ENCODE measurements at regions not wholly inside any gene's neighbourhood (a gene's known extent, or its start where the extent isn't known, plus 50 kb on each side); places are given as distances from the start of the nearest gene placed in this dataset.
A peak's percentile ranks its signal among the peaks of the same experiment; 100 is the strongest.

DNA sequence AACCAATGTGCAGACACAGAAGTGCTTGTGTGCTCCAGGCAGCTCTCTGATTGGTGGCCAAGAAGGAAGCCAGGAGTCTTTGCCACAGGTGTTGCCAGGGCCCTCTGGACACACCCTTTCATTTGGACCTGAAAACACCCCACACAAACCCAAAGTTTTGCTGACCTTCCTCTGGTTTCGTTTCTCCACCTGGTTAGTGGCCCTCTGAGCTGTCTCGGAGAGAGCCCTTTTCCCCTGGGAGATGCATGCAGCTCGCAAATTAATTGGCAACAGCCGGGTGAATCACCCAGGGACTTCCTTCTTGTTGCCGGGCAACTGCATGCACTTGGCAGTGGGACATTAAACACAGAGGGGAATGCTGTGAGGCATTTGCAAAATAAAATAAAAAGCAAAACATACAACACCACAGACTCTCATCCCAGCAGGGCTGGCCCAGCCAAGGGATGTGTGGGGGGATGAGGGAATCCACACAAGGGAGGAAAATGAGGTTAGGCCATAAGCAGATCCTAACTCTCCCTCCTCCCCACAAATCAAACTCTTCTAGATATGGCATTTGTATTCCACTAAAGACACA, 286.6 kb downstream of the SOX9 start:
- FAIRE-seq (peak; percentile 83), DNase-seq (ENCODE audit: low spot score) (peak; percentile 96)

DNA sequence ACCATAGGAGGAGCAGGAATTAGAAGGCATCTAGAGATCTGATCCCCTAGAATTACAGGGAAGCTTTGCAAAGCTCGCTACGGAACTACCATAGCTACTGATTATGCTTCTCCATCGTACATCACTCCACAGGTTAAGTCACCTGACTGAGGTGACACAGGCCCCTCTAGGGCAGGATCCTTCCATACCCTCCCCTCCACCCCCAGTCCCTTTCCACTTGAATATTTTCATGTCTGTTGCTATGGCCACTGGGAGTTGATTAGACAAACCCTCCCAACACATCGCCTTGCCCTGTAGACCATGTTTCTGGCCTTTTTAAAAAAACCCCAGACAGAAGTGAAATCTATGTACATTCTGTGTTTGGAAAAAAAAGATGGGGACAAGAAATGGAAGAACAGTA, 287.1 kb downstream of the SOX9 start:
- FAIRE-seq = no peak
- peak; percentile 11 for DNase-seq (ENCODE audit: low spot score)

DNA sequence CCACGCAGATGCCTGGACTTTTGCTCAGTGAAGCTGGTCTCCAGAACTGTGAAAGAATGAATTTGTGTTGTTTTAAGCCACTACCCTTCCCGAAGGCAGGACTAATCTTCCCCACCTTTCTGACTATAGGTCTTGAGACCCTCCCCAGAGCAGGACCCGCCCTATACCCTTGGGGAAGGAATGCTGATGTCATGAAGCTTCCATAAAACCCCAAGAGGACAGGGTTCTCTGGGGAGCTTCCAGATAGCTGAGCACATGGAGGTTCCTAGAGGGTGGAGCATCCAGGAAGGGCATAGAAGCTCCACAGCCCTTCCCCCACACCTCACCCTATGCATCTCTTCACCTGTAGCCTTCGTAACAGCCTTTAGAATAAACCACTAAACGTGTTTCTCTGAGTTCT, 287.8 kb downstream of the SOX9 start:
- FAIRE-seq (no peak), DNase-seq (ENCODE audit: low spot score) (no peak)

DNA sequence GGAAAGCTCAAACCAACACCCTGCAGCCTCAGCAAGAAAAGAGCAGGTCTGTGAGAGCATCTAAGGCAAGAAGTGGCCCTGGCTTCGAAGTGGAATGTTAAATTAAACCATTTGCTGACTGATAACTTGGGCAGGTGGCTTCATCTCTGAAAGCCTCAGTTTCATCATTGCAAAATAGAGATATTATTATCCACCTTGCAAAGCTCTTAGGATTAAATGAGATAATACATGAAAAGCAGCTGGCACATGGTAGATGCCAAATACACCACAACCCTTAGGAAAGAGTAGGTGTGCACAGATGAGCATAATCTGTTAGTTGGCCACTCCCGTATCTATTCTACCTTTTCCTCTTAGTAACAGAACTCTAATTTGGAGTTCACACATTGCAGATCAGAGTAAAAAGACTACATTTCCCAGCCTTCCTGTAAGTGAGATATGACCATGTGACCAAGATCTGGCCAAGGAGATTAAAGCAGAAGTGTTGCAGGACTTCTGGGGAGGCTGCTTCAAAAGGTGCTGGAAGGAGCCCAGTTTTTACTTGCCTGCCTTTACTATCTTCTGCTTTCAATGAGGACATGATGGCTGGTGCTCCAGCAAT, 288.7 kb downstream of the SOX9 start:
- FAIRE-seq = no peak
- DNase-seq (ENCODE audit: low spot score) = no peak

DNA sequence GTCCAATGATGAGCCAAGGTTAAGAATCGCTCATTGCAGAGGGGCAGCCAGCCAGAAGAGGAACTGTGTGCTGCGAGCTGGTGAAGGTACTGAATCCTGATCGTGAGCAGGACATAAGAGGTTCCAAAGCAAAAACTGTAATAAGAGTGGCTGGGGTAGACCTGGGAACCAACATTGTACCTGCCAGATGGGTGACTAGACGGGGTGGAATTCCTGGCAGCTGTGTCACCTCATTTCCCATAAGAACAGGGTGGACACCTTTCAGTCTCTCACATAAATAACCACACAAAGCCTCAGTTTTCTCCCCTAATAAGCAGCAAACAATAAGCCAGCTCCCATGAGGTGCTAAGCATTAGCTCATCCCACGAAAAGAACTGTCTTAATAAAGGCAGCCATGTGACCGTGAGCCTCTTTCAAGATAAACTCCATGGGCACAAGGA, 290.3 kb downstream of the SOX9 start:
- no peak for FAIRE-seq
- peak; percentile 65 for DNase-seq (ENCODE audit: low spot score)

DNA sequence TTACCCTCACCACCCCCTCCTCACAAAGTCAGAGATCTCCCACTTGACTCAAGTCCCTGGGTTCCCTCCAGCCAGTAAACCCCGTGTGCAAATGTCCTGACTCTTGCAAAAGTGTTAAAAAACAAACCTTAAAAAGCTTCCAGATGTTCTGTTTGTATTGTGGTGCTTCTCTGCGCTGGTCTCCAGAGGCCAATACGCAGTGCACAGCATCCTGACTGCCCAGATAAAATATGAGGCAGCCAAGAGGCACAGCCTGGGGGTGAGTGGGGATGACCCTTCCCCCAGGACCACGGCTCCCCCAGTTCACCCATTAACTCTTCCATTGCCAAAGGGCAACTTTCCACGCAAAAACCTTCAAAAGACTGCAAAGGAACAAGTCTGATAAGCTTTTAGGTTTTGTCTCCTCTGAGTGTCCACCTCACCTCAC, 291.8 kb downstream of the SOX9 start:
- DNase-seq (ENCODE audit: low spot score) (no peak), FAIRE-seq (no peak)

DNA sequence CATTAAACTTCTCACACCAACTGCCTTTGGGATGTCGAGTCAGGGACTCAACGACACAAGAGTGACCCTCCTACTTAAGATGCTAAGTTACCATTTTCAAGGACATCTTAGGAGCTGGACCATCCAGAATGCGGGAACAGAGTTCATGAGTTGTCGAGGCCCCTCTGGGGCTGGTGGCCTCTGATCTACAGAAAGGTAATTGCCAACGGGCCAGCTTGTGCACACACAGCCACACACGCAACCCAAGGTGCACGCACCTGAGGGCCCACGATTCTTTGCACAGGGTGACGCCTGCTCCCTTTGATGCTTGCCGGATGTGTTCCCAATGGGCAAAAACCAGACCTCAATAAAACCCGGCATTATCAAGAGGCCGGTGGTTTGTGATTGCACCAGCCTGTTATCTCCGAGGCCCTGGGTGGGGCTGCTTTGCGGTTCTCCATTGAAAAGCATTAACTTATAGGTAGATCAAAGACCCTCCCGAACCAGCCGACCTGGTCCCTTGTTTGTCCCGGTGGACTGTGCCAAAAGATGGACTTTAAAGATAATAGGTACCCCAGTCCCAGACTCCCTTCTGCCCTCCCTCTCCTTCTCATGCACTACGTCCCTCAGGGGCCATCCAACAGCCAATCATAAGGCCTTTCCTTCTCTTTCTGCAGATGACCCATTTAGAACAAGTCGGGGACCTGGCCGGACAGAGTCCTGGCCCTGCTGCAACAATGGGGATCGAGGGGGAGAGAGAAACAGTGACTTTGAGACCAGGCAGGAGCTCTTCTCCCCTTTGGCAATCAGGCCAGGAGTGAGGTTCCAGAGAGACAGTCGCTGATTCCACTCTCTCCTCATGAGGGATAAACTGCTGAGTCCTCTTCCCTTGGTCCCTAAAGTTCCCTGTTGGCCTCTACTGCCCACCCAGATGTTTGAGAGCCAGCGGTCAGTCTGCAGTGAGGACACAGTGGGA, 292.5 kb downstream of the SOX9 start:
- FAIRE-seq = no peak
- no peak for DNase-seq (ENCODE audit: low spot score)

DNA sequence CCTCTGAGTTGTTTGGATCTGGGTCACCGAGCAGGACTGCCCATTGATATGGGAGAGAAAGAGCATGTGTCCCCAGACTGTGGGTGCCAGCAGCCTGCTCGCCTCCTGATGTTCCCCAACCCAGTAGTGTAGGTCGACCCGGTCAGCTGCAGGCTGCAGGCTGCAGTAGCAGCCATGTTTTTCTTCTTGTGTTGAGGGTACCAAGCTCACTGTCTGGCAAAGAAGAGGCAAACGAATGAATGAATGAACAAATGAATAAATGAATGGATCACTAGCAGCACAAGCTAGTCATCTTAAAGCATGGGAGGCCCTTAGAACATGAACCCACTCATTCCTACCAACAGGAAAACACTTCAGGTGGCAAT, 293.2 kb downstream of the SOX9 start:
- FAIRE-seq (no peak), DNase-seq (ENCODE audit: low spot score) (no peak)

DNA sequence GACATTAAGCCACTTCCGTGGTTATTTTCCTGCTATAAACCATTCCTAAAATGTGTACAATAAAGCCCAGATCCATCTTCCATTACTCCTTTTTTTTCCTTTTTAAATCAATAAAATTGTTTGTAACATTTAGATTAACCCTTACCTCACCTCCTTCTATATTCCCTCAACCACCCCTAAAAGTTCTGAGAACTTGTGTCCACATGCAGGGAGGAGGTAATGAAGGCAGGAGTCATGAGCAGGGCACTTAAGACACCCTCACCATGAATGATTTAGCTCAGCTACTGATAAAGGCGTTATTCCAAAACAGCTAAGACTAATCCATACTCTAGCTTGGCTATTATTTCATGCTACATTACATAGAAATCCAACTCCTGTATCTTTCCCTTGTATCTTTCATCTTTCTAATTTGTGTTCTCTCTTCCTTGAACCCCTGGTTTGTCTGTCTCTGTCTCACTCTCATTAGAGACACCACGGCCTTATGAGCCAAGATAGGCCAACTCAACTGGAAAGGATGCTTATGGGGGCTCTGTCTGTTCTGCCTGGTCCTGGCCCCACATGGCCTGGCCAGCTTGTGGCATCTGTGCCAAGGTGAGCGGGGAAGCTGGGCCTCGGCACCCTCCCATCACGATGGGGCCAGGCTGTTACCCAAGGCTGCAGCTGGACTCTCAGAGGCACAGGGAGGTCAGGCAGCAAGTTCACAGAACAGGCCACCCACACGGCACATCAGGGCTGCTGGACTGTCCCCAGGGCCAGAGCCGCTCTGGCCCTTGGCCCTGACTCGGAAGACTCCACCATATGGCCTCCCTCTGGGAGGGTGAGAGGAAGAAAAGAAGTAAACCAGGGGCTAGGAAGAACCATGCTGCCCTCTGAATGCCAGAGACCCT, 294.4 kb downstream of the SOX9 start:
- DNase-seq (ENCODE audit: low spot score) = no peak
- FAIRE-seq = no peak

DNA sequence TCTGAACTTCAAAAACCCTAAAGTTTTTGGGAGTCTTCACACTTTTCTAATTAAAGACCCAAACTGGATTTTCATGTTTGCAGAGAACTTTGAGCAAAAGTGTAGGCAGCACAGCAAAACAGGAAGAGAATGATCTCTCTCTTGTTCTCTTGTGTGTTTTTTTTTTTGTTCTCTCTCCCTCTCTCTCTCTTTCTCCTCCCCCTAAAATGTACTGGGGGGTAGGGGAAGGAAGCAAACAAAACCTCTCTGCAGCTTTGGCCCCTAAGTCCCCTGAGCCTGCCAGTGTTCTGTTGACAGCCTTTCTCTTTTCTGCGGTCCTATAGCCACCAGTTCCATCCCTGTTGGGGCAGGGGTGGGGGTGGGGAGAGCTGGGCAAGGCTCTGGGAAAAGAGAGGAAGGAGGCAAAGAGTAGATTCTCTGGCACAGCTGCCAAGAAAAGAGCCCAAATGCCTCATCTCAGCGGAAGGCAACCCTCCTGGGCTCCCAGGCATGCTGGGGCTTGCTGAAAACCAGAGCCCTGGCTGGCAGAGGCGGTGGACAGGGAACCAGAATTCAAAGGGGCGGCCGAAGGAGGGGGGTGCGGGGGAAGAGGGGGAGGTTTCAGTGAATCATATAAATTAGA, 295.3 kb downstream of the SOX9 start:
- FAIRE-seq (no peak), DNase-seq (ENCODE audit: low spot score) (no peak)

DNA sequence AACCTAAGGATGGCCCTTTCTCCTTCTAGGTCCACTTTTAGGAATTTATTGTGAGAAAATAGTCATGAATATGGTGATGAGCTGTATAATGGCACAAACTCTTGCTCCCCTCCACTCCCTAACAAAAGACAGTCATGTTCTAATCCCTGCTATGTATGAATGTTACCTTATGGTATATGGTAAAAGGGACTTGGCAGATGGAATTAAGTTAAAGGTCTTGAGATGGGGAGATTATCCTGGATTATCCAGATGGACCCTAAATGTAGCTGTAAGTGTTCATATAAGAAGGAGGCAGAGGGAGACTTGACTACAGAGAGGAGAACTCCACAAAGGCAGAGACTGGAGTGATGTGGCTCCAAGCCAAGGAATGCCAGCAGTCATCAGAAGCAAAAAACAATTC, 296.1 kb downstream of the SOX9 start:
- no peak for FAIRE-seq

DNA sequence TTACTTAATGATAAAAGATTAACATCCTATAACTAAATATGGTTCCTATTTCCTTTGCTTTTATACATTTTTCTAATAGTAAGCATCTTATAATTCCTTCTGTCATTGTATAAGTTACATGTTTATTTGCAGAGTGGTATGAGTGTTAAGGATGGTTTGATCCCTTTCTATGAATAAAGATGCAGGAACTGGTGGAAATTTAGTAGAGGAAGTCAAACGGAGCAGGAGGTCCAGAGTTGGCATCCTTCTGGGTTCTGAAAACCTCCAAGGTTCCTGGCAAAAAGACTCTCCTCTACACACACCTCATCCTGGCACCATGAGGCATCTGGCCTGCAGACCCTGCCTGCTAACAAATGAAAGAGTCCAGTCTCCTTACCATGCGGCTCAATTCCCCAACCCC, 296.8 kb downstream of the SOX9 start:
- FAIRE-seq (no peak), DNase-seq (ENCODE audit: low spot score) (no peak)

More for the DNA sequence above, 296.1 kb downstream of the SOX9 start:
- DNase-seq (ENCODE audit: low spot score) = no peak

DNA sequence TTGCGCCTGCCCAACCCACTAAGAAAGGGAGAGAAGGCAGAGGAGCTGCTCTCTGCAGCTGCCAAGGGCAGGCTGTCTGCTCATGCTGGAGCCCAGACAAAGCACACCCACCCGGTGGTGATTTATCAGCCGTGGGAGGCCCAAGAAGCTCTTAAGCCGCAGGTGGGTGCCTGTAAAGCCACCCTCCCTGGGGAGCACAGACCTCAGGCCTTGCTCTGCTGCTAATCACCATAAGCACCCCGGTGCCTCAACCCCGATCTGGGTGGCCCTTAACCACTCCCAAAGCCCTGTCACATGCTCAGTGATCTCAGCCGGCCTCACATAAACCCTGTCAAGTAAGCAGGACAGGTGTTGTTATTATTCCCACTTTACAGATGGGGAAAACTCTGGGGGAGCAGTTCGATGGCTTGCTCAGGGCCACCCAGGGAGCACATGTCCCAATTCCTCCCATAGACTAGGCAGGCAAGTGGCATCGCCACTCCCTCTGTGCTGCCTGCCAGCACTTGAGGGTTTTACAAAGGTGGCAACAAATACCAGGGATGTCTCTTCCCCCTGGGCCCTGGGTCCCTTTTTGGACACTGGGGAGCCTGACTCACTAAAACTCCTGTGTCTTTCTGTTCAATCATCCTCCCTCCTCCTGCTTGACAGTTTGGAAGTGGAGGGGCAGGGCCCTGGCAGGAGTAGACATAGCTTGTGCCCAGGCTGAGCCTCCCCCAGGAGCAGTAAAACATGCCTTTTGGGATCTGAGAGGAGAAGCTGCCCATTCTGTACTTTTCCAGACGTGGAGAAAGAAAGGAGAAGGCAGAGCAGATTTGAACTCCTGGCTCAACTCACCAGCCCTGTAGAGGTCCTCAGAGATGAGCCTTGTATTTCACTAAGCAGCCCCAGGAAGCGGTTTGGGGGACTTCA, 299.3 kb downstream of the SOX9 start:
- DNase-seq (ENCODE audit: low spot score) (peak; percentile 40), FAIRE-seq (no peak)

DNA sequence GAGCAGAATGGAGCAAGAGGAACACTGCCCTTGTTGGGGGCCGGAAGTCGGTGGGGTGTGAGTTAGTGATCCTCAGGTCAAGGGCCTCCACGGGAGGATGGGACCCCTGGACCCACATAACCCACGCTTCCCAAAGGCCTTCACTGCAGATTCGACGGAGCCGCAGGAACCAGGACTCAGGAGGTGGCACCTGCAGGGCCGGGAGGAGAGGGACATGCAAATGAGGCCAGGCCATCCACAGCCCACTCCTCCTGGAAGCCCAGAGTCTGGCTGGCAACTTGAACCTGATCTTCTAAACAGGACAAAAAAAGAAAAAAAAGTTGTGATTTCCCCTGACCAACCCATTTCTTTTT, 299.9 kb downstream of the SOX9 start:
- FAIRE-seq (no peak), DNase-seq (ENCODE audit: low spot score) (no peak)

DNA sequence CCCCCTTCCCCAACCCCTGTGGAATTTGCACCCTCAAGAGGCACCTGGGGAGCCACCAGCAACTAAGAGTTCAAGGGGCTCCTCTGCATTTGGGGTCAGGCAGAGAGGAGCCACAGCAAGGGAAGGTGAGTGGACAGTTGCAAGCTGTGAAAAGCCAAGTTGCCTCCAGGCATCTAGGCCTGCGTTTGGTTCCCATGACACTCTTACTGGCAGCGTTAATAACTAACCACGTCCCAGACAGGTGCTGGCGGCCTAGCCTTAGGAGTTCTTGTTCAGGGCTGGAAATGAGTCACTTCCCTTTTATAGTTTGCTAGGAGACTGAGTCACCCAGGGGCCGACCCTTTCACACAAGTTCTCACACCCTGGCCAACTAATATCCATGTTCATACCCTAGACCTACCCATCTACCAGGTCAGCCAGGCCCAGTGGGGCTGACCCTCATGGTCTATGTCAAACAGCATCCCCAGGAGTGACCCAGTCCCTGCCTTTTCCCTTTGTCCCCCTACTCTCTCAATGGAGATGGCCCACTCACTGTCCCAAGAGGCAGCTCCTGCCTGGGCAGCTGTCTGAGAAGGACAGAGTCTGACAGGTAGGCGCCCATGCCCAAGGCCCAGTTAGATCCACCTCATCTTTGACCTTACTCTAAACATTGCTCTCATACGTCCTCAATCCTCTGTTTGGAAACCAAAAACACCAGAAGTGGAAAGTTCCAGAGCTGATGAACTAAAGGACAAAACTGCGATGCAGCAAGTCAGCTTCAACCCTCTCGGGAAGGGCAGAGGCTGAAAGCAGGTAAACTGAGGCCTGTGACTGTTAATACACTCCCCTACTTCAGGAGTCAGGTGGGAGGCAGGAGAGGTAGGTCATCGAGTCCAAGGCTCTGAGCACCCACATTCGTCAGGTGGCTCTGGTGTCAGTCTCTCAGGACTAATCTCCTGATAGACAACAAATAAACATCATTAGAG, 300.6 kb downstream of the SOX9 start:
- DNase-seq (ENCODE audit: low spot score) = peak; percentile 100

DNA sequence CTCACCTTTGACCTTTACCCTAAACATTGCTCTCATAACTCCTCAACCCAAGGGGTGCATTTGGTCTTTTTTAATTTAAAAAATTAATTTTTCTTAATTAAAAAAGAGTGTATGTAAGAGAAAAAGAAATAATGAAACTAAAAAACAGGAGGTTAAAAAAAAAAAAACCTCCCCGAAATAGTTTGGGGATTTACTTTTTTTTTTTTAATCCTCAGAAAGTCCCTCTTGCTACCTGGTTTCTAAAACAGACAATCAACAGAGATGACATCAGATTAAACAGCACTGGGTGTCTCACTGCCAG, 301.3 kb downstream of the SOX9 start:
- no peak for DNase-seq (ENCODE audit: low spot score)
- FAIRE-seq = no peak

More for the DNA sequence above, 300.6 kb downstream of the SOX9 start:
- peak; percentile 94 for FAIRE-seq

DNA sequence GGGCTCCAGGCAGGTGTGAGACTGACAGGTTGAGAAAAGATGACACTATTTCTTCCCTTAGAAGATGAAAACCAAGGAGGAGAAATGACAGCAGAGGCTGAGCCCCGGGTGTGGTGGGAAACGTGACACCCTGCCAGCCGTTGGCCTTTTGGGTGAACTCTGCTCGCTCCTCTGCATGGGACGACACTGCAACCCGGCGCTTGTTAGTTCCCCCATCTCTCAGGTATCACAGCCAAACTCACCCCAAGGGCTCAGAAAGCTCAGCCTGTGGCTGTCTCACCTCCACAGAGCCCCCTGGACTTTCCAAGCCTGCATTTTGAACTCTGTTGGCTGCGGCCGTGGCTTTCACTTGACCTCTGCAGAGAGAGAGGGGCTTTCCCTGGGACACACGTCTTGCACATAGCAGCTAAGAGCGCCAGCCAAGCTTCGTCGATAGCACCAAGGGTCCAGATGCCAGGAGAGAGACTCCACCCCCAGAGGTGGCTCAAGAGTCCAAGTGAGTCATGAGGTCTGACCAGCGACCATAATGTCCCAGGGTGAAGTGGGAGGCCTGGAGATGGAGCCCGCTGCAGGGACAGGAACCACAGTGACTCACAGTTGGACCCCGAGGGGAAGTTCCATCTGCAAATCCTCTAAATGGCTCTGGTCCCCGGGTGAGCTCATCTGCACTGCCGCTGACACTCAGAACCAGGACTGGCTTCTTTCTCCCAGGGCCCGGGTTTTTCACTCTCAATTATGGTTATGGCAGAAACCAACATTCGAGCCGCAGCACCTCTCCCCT, 301.9 kb downstream of the SOX9 start:
- peak; percentile 97 for FAIRE-seq
- DNase-seq (ENCODE audit: low spot score) = peak; percentile 100

DNA sequence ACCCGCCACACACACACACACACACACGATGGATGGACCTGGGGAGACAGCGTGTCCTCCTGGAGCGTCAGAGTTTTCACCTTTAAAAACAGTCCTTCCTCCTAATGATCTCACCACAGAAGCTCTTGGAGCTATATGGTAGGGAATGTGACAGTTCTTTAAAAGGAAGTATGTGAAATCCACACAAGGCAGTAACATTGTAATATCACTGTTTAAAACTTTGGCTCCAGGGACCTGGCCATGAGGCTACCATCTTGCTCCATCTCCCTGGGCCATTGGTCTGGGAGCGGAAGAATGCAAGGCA, 302.4 kb downstream of the SOX9 start:
- DNase-seq (ENCODE audit: low spot score) (no peak), FAIRE-seq (no peak)
